Testis (tissue), 2 donors: ENCODE measurements at regions not wholly inside any gene's neighbourhood (a gene's known extent, or its start where the extent isn't known, plus 50 kb on each side); places are given as distances from the start of the nearest gene placed in this dataset.

ENCODE experiments used
- CTCF ChIP-seq, 3 experiments: fragments of 450-650 bp in 2 of 3; fragments of 200-600 bp in 1 of 3; sonication (generic) in 1 of 3; IDR thresholded peaks; one replicate each; pipeline ENCODE4 v1.5.1; 2016 to 2019; ENCODE audit warnings: antibody characterized with exemption in 3 of 3, mild to moderate bottlenecking in 2 of 3, moderate library complexity in 1 of 3
- POLR2A ChIP-seq: fragments of 450-650 bp; IDR thresholded peaks from one replicate; pipeline ENCODE4 v1.6.1; 2017; ENCODE audit warnings: antibody characterized with exemption, mild to moderate bottlenecking, moderate library complexity

GRCh38 chr14:104428860-104429259, 150.7 kb upstream of the C14orf180 start:
- TF ChIP-seq CTCF (IDR thresholded peaks at IDR 0.05) (no peak), POLR2A (no peak)
